GM18499 (cell line): ENCODE measurements at regions not wholly inside any gene's neighbourhood (a gene's known extent, or its start where the extent isn't known, plus 50 kb on each side); places are given as distances from the start of the nearest gene placed in this dataset.

Source experiments
- ATAC-seq: cut with Tn5 transposase; IDR thresholded peaks from one replicate; pipeline ENCODE4 v1.9.1; 2021; ENCODE audit warnings: moderate number of reproducible peaks; ENCODE audit not compliant: insufficient read depth, unreplicated experiment

DNA sequence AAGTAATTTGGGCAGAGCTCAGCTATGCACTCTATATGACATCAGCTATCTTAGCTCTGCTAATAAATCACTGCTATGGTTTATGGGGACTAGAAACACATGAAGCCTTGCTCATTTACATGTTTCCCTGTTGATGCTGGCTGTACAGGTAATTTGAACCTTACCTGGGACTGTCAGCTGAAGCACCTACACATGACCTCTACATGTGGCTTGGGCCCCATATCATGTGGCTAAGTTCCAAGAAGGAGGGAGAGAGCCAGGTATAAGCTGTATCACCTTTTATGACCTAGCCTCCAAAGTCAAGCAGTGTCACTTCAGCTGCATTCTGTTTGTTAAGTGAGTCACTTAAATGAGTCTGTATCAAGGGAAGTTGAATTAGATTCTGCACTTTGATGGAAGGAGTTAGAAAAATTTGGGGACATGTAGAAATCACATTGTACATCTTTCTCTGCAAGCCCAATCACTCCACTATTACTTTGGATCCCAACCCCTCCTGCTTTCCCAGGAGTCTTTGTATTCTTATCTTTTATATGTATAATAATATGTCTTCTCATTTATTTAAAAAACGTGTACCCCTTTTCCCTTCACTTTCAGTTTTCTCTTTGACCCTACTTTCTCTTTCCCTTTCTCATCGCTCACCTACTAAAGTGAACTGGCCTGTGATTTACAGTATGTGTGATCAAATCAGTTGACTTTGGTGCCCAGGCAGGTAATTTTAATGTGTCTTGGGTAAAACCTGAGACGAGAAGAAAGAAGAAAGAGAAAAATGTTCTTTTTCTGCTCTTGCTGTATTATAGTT lies 53.4 kb upstream of the PRKACB start:
- ATAC-seq = peak; percentile 51

DNA sequence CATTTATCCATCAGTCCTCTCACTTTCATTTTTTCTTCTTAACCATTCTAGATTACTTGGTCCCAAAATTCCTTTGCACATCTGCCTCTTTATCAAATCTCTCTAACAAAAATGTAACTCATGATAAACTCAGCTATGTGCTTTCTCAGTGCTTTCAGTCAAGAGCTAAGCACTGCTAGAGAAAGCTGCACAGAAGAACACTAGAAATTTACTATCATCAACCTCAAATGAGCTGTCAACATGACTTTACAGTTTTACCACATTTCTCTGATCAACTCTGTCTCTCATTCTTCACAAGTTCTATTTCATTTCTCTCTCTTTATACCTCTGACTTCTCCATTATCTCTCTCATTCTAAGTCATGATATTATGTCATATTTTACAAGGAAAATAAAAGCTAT lies 54.2 kb upstream of the PRKACB start:
- no peak for ATAC-seq

DNA sequence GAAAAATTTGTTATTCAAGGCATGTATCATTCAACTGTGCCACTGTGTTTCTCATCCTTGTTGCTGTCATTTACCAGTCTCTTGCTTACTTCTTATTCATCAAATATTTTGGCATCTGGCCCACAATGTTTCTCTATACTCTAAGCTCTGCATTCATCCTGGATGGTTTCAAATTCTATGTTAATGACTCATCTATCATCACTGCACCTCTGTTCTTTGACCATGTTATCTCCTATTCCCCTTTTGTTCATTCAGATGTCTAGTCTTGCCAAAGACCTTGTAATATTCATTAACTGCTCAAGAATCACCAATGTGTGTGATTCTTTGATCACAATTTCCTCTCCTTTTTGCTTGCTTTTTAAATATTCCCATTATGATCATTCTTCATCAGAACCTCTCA lies 54.6 kb upstream of the PRKACB start:
- no peak for ATAC-seq

DNA sequence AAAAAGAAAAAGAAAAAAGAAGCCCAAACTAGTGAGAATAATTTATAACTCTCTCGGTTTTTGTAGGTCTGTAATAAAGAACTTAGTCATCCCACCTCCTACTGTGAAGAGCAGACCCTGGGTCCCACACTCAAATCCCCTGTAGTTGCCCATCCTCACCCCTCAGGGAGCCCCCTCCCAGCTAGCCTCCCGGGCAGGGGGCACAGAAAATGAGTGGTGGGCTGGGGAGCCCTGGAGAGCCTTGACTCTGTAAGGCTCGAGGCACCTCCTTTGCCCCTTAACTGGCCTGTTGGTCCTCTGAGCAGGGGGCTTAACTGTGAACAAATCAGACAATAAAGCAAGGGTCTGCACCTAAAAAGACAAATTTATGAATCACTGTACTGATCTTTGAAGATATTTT lies 57.5 kb upstream of the PRKACB start:
- no peak for ATAC-seq

DNA sequence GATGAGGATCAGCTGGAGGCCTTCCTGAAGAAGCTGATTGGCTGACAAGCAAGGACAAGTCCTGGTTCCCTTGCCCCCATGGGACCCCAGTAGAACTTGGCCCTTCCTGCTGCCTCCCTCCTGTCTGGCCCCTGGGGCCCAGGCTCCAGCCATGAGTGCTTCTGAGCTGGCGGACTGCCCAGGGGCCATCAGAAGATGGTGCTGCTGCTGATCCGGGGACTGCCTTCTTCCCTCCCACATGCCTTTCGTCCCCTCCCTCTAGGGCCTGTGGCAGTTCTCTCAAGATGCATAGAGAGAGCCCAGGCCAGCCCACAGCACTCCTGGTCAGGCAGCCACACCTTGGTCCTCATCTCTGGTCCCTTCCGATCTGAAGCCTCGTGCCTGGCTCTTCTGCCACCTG lies 57.9 kb upstream of the PRKACB start:
- ATAC-seq = no peak

DNA sequence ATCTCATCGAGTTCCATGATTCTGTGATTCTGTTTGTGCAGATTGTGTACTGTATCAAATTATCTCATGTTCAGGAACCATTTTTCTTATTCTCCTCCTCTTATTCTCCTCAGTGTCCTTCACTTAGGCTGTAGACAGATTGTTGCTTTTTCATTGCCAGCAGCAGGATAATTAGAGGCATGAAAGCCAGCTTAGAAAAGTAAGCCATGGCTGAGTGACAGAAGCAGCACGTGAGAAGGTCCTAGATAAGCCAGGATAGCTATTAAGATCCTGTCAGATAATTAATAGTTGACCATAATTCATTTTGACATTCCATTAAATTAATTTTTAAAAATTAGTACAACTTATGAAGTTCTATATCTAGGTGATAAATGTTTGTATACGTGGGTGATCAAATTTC lies 60.8 kb upstream of the PRKACB start:
- no peak for ATAC-seq

DNA sequence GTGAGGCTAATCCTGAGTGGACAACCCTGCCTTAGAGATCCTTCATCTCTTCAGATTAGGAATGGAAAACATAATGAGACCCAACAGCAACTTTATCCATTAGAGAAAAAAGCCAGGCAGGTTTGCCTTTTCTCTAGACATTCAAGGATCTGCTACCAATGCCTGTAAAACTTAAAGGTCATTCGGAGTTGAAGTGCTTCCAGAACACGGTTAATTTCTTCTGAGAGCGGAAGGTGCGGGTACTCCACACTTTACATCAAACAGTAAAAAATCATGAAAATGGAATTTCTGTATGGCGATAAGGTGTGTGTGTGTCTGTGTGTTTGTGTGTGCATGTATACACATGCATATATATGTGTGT lies 65.2 kb upstream of the PRKACB start:
- no peak for ATAC-seq

DNA sequence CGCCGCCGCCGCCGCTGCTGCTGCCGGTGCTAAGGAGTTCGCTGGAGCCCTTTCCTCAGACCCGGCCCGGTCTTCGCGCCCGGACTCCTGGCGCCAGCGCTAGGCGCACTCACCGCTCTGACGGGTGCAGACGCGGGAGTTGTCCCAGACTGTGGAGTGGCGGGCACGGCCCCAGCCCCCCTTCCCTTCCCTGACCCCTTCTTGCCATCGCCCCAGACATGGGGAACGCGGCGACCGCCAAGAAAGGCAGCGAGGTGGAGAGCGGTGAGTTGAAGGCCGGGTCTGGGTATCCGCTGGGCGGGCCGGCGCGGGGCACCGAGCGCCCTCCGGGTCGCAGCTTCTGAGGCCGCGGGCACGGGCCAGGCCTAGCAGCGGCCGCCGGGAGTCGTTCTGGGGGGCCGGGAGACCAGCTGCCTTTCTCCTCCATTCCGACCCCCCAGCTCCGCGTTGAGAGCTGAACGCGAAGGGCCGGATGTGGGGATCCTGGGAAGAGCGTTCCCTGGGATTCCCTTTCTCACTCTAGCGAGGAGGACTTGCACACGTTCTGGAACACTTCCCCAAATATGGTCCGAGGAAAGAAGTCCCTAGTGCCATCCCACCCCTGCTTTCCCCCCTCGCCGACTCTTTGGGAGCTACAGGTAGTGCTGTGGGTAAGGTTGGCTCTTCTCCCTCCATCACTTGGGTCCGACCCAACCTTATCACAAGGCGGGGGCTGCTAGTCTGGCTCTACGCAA lies 65.8 kb upstream of the PRKACB start:
- ATAC-seq = no peak

DNA sequence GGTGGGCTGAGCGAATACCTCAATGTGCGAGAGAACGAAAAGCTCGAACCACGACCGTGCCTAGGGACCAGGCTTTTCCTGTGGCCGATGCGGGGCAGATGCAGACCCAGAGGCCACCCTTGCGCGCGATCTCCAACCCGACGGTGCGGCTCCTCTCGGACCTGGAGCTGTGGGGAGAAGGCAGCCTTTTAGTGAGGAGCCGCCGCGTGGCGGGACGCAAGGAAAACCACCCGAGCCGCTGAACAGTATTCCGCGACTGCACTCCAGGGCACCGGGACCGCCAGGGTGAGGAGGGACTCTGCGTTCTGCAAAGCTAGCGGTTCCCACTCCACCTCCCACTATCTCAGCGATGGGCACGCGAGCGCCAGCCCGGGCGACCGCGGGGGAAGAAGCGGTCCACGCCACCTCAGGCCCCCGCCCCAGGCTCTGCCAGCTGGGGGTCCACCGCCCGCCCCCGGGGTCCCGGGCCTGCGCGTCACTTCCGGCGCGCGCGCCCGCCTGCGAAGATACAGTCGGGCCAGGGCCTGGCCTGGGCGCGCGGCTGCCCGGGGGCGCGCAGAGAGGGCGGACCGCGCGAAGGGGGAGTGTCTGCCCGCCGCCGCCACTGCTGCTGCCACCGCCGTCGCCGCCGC lies 66.5 kb upstream of the PRKACB start:
- ATAC-seq = peak; percentile 70

DNA sequence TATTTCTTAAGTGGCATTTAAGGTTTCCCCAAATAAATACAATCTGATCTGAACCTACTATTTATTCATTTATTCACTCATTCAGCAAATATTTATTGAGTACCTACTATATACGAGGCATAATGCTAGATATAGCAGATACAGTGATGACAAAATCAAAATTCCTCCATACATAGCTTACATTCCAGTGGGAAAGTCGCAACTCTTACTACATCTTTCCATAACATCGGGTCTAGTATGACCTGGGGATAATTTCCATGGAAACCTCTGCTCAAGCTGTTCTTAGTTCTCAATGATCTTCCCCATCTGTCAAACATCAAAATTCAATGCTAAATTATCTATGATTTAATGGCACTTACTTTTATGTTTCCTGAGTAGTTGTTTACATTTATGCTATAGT lies 70.8 kb upstream of the PRKACB start:
- no peak for ATAC-seq

DNA sequence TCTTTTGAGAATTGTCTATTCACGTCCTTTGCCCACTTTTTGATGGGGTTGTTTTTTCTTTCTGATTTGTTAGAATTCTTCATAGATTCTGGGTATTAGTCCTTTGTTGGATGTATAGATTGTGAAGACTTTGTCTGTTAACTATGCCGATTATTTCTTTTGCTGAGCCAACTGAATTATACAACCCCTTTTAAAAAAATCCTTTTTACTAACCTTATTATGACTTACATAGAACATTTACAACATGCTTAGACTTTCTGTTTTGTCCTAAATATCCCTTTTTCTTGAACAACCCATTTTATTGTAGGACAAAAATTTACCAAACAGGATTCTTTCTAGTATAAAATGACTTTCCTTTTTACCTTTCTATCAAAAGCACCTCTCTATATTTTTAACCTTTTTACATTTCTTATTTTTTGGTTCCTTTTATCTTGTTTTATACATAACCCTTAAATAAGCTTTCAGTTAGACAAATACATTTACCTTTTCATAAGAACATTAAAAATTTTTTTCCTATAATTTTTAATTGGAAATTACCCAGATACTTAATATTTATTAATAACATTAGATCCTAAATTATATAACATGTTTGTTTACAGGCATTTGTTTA lies 70.4 kb upstream of the TTLL7 start:
- no peak for ATAC-seq

DNA sequence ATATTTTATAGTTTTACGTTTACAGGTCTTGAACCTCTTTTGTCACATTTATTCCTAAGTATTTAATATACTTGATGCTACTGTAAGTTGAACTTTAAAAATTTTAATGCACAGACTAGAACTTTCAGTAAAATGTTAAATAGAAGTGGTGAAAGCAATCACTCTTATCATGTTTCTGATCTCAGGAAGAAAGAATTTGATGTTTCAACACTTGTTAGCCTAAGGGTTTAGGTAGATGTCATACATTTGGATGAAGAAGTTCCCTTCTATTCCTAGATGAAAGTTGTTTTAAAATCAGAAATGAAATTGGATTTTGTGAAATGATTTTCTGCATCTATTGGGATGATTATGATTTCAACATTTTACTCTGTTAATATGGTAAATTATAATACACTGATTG lies 63.6 kb upstream of the TTLL7 start:
- no peak for ATAC-seq

DNA sequence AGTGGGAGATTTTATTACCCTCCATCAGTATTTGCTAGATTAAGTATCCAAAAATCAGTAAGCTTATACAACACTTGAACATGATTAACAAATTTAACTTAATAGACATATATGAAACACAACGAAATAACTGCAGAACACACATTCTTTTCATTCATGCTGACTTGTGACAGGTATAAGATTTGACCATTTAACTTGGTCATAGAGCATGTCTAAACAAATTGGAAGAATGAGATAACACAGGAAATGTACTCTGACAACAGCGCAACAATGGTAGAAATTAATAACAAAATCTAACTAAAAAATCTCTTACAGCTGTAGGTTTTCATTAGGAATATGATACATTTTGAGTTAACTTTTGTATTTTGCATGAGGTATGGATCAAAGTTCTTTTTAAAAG lies 62.4 kb upstream of the TTLL7 start:
- ATAC-seq = no peak

DNA sequence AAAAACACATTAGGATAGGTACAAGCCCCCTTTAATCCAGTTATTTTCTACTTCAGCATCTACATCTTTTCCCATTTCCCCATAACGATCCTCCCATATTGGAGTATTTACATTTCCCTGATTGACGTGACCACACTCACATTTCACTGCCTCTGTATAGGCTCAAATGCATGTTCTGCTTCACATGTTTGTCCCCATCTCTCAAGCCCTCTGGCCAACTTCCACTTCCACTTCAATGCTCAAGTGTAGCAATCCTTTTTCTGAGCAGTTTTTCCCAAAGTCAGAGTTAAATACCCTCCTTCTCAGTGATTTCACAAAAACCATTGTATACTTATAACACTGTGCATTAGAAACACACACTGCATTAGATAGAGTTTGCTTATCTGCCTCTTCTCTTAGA lies 61.8 kb upstream of the TTLL7 start:
- no peak for ATAC-seq

DNA sequence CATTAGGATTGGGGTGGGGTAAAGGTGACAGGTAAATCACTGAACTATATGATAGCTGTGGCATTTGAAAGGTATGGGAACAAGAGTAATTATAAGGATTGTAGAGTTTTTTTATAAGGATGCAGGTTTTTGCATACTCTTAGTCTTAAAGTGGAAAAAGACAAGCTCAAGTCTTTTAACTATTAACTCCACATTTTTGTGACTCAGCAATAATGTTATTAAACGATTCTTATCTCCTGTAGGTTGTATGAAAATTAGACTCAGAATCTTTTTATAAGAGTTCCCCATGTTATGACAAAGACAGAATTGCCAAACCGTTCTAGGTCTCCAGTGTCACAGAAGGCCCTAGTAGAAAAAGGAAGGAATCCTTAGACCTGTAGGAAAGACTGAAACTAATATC lies 49.9 kb upstream of the TTLL7 start:
- ATAC-seq = no peak
